Kidney (tissue), 13 donors: ENCODE measurements at regions not wholly inside any gene's neighbourhood (a gene's known extent, or its start where the extent isn't known, plus 50 kb on each side); places are given as distances from the start of the nearest gene placed in this dataset.

Experiments
- DNase-seq, 5 donors: peaks; one replicate each; pipeline ENCODE4 v3.0.0-alpha.2; 2013 to 2020
- FAIRE-seq: peaks from 2 replicates; lab custom pipeline; 2012; peaks lifted over from hg19 to GRCh38; lab: Jason Lieb, UNC
- H3K27ac ChIP-seq, 2 donors: one replicate each; pipeline ENCODE4 v1.7.0; 2013; ENCODE audit warnings: low read depth in 2 of 2, low read length in 2 of 2, inconsistent platforms in 1 of 2
- H3K27me3 ChIP-seq: one replicate; pipeline ENCODE4 v1.7.1; 2013; ENCODE audit warnings: low read length, inconsistent platforms; ENCODE audit not compliant: control insufficient read depth, insufficient read depth
- H3K36me3 ChIP-seq, 3 donors: one replicate each; pipeline versions ENCODE4 v1.7.0 to v1.7.1; 2013; ENCODE audit warnings: low read length in 3 of 3, control low read depth in 1 of 3, inconsistent platforms in 1 of 3; ENCODE audit not compliant: insufficient read depth in 3 of 3, control insufficient read depth in 2 of 3
- H3K4me1 ChIP-seq, 3 donors: one replicate each; pipeline versions ENCODE4 v1.7.0 to v1.7.1; 2013; ENCODE audit warnings: low read length in 3 of 3, inconsistent platforms in 1 of 3, low read depth in 1 of 3; ENCODE audit not compliant: control insufficient read depth in 2 of 3, insufficient read depth in 2 of 3
- H3K4me3 ChIP-seq, 3 donors: one replicate each; pipeline versions ENCODE4 v1.7.0 to v1.8.1; 2013; ENCODE audit warnings: low read length in 3 of 3, control low read depth in 1 of 3, inconsistent platforms in 1 of 3
- H3K9ac ChIP-seq, 3 donors: one replicate each; pipeline versions ENCODE4 v1.7.0 to v1.7.1; 2013; ENCODE audit warnings: low read length in 3 of 3, control low read depth in 1 of 3, inconsistent platforms in 1 of 3
- H3K9me3 ChIP-seq, 3 donors: one replicate each; pipeline versions ENCODE4 v1.7.0 to v1.7.1; 2013; ENCODE audit warnings: low read length in 3 of 3, control low read depth in 1 of 3, inconsistent platforms in 1 of 3; ENCODE audit not compliant: control insufficient read depth in 2 of 3, insufficient read depth in 1 of 3
- CTCF ChIP-seq: IDR thresholded peaks from 3 replicates; pipeline ENCODE4 v1.5.1; 2012; ENCODE audit warnings: mild to moderate bottlenecking, moderate library complexity, borderline replicate concordance; ENCODE audit not compliant: insufficient read depth; ENCODE audit errors: extremely low read depth
- intact Hi-C: fragments of 100-400 bp; cut with DNase I; formaldehyde crosslinking; loops from one replicate; pipeline ENCODE4 v1.11.1; 2022
- donor health status: control.
- donor health status: control.
- donor health status: control.
- donor health status: control.
- donor health status: control.
- donor health status: DM: yes; HTN: yes; CAD: no.
- donor health status: Normal renal cell carcinoma (clear cell type).

GRCh38 chr2:784753-785152 is 107.5 kb upstream of the TMEM18 start:
- Histone ChIP-seq H3K4me3 (no peak overlapping the region), H3K27me3 (no peaks in the 10 kb centered on the region), H3K9ac (no peak overlapping the region), H3K4me1 (no peaks in the 10 kb centered on the region), H3K9me3 (no peaks in the 10 kb centered on the region), H3K36me3 (no peaks in the 10 kb centered on the region), H3K27ac (no peak overlapping the region)
- no peak for TF ChIP-seq CTCF
- intact Hi-C loops = no loop called here
- FAIRE-seq (no peak), DNase-seq (no peak)

GRCh38 chr2:780581-780980 is 103.4 kb upstream of the TMEM18 start:
- DNase-seq (no peak), FAIRE-seq (no peak)
- Histone ChIP-seq H3K27ac (no peak overlapping the region), H3K9ac (no peak overlapping the region), H3K9me3 (no peaks in the 10 kb centered on the region), H3K4me1 (no peaks in the 10 kb centered on the region), H3K27me3 (no peaks in the 10 kb centered on the region), H3K4me3 (no peak overlapping the region), H3K36me3 (no peaks in the 10 kb centered on the region)
- TF ChIP-seq CTCF = no peak
- intact Hi-C loops = no loop called here

- intact Hi-C loops = no loop called here
- H3K27ac ChIP-seq = no peak overlapping the region
- no peak overlapping the region for H3K9ac ChIP-seq
- no peaks in the 10 kb centered on the region for H3K9me3 ChIP-seq
- FAIRE-seq (no peak), DNase-seq (no peak)
- no peaks in the 10 kb centered on the region for H3K36me3 ChIP-seq
- no peaks in the 10 kb centered on the region for H3K4me1 ChIP-seq
- no peaks in the 10 kb centered on the region for H3K27me3 ChIP-seq
- no peak overlapping the region for H3K4me3 ChIP-seq
- no peak for TF ChIP-seq CTCF
These were observed 102.8 kb upstream of the TMEM18 start for GRCh38 chr2:780002-780401.

GRCh38 chr2:778731-779350 is 101.6 kb upstream of the TMEM18 start:
- FAIRE-seq (no peak), DNase-seq (peak in 2 of 5 donors; percentile 53 to 56)
- TF ChIP-seq CTCF = no peak

More at GRCh38 chr2:778731-779350, 101.6 kb upstream of the TMEM18 start:
- H3K4me3 ChIP-seq = no peak overlapping the region
- H3K27me3 ChIP-seq = no peaks in the 10 kb centered on the region
- intact Hi-C loops = no loop called here
- no peak overlapping the region for H3K9ac ChIP-seq
- no peaks in the 10 kb centered on the region for H3K9me3 ChIP-seq
- no peak overlapping the region for H3K27ac ChIP-seq
- H3K4me1 ChIP-seq = no peaks in the 10 kb centered on the region
- no peaks in the 10 kb centered on the region for H3K36me3 ChIP-seq
